ENCODE measurements at regions not wholly inside any gene's neighbourhood (a gene's known extent, or its start where the extent isn't known, plus 50 kb on each side); places are given as distances from the start of the nearest gene placed in this dataset.

- in situ Hi-C loops (cut with MboI; ENCODE audit: low sequenced_read_pairs), result no loop called here
- no peaks in the 10 kb centered on the region for H3K27me3 ChIP-seq (ENCODE audit: low read depth)
- no peaks in the 10 kb centered on the region for H3K9me3 ChIP-seq
These were observed 211.8 kb upstream of the RND3 start for GRCh38 chr2:150699218-150699617.

GRCh38 chr2:150698016-150698661 is 210.7 kb upstream of the RND3 start:
- H3K36me3 ChIP-seq (replicated peaks), result no peaks in the 10 kb centered on the region
- no peaks in the 10 kb centered on the region for H3K4me1 ChIP-seq
- no peak overlapping the region for H3K4me3 ChIP-seq
- no peaks in the 10 kb centered on the region for H3K9me3 ChIP-seq
- no peaks in the 10 kb centered on the region for H3K27me3 ChIP-seq (ENCODE audit: low read depth)
- DNase-seq (ENCODE audit: low spot score in 2 of 2), result no peak
- in situ Hi-C loops (cut with MboI; ENCODE audit: low sequenced_read_pairs), result no loop called here

More at GRCh38 chr2:150699218-150699617, 211.8 kb upstream of the RND3 start:
- no peak for DNase-seq (ENCODE audit: low spot score in 2 of 2)
- H3K4me3 ChIP-seq, result no peak overlapping the region
- H3K4me1 ChIP-seq, result no peaks in the 10 kb centered on the region
- no peaks in the 10 kb centered on the region for H3K36me3 ChIP-seq (replicated peaks)

GRCh38 chr2:150697596-150697995 is 210.1 kb upstream of the RND3 start:
- H3K4me1 ChIP-seq, result no peaks in the 10 kb centered on the region
- no peaks in the 10 kb centered on the region for H3K9me3 ChIP-seq
- in situ Hi-C loops (cut with MboI; ENCODE audit: low sequenced_read_pairs), result no loop called here
- no peaks in the 10 kb centered on the region for H3K27me3 ChIP-seq (ENCODE audit: low read depth)
- no peak for DNase-seq (ENCODE audit: low spot score in 2 of 2)
- no peak overlapping the region for H3K4me3 ChIP-seq
- no peaks in the 10 kb centered on the region for H3K36me3 ChIP-seq (replicated peaks)

- in situ Hi-C loops (cut with MboI; ENCODE audit: low sequenced_read_pairs), result no loop called here
- no peaks in the 10 kb centered on the region for H3K36me3 ChIP-seq (replicated peaks)
These were observed 208.1 kb upstream of the RND3 start for GRCh38 chr2:150695451-150696135.

GRCh38 chr2:150693556-150693955 is 206.1 kb upstream of the RND3 start:
- H3K36me3 ChIP-seq (replicated peaks), result no peaks in the 10 kb centered on the region
- no peaks in the 10 kb centered on the region for H3K9me3 ChIP-seq
- in situ Hi-C loops (cut with MboI; ENCODE audit: low sequenced_read_pairs), result no loop called here
- no peak for DNase-seq (ENCODE audit: low spot score in 2 of 2)
- no peaks in the 10 kb centered on the region for H3K27me3 ChIP-seq (ENCODE audit: low read depth)
- H3K4me1 ChIP-seq, result no peaks in the 10 kb centered on the region
- no peak overlapping the region for H3K4me3 ChIP-seq

More at GRCh38 chr2:150695451-150696135, 208.1 kb upstream of the RND3 start:
- DNase-seq (ENCODE audit: low spot score in 2 of 2), result no peak
- Histone ChIP-seq H3K27me3 (ENCODE audit: low read depth) (no peaks in the 10 kb centered on the region), H3K4me1 (no peaks in the 10 kb centered on the region), H3K9me3 (no peaks in the 10 kb centered on the region), H3K4me3 (no peak overlapping the region)

GRCh38 chr2:150690870-150691269 is 203.4 kb upstream of the RND3 start:
- Histone ChIP-seq H3K36me3 (replicated peaks) (no peaks in the 10 kb centered on the region), H3K9me3 (no peaks in the 10 kb centered on the region), H3K4me3 (no peak overlapping the region), H3K27me3 (ENCODE audit: low read depth) (no peaks in the 10 kb centered on the region), H3K4me1 (no peaks in the 10 kb centered on the region)
- in situ Hi-C loops (cut with MboI; ENCODE audit: low sequenced_read_pairs), result no loop called here
- no peak for DNase-seq (ENCODE audit: low spot score in 2 of 2)

GRCh38 chr2:150690261-150690660 is 202.8 kb upstream of the RND3 start:
- Histone ChIP-seq H3K4me3 (no peak overlapping the region), H3K27me3 (ENCODE audit: low read depth) (no peaks in the 10 kb centered on the region), H3K36me3 (replicated peaks) (no peaks in the 10 kb centered on the region), H3K9me3 (no peaks in the 10 kb centered on the region), H3K4me1 (no peaks in the 10 kb centered on the region)
- no peak for DNase-seq (ENCODE audit: low spot score in 2 of 2)
- in situ Hi-C loops (cut with MboI; ENCODE audit: low sequenced_read_pairs), result no loop called here

- Histone ChIP-seq H3K27me3 (ENCODE audit: low read depth) (no peaks in the 10 kb centered on the region), H3K4me1 (no peaks in the 10 kb centered on the region; the same call in 1 of the 2 replicates), H3K4me3 (no peak overlapping the region), H3K36me3 (replicated peaks) (no peaks in the 10 kb centered on the region), H3K9me3 (no peaks in the 10 kb centered on the region)
- DNase-seq (ENCODE audit: low spot score in 2 of 2), result no peak
- in situ Hi-C loops (cut with MboI; ENCODE audit: low sequenced_read_pairs), result no loop called here
These were observed 202.1 kb upstream of the RND3 start for GRCh38 chr2:150689590-150689989.

- no peaks in the 10 kb centered on the region; the same call in 1 of the 2 replicates for H3K4me1 ChIP-seq
- no peaks in the 10 kb centered on the region for H3K27me3 ChIP-seq (ENCODE audit: low read depth)
- no peak for DNase-seq (ENCODE audit: low spot score in 2 of 2)
- no peaks in the 10 kb centered on the region for H3K36me3 ChIP-seq (replicated peaks)
- H3K9me3 ChIP-seq, result no peaks in the 10 kb centered on the region
- H3K4me3 ChIP-seq, result no peak overlapping the region
- in situ Hi-C loops (cut with MboI; ENCODE audit: low sequenced_read_pairs), result no loop called here
These were observed 200.5 kb upstream of the RND3 start for GRCh38 chr2:150688016-150688415.

- DNase-seq (ENCODE audit: low spot score in 2 of 2), result no peak
- Histone ChIP-seq H3K36me3 (replicated peaks) (no peaks in the 10 kb centered on the region), H3K4me1 (no peaks in the 10 kb centered on the region; the same call in 1 of the 2 replicates), H3K27me3 (ENCODE audit: low read depth) (no peaks in the 10 kb centered on the region), H3K9me3 (no peaks in the 10 kb centered on the region), H3K4me3 (no peak overlapping the region)
- in situ Hi-C loops (cut with MboI; ENCODE audit: low sequenced_read_pairs), result no loop called here
These were observed 198.9 kb upstream of the RND3 start for GRCh38 chr2:150686391-150686790.

- DNase-seq (ENCODE audit: low spot score in 2 of 2), result no peak
- H3K4me1 ChIP-seq, result no peaks in the 10 kb centered on the region; the same call in 1 of the 2 replicates
- no peaks in the 10 kb centered on the region for H3K9me3 ChIP-seq
- H3K36me3 ChIP-seq (replicated peaks), result no peaks in the 10 kb centered on the region
- no peak overlapping the region for H3K4me3 ChIP-seq
- in situ Hi-C loops (cut with MboI; ENCODE audit: low sequenced_read_pairs), result no loop called here
- no peaks in the 10 kb centered on the region for H3K27me3 ChIP-seq (ENCODE audit: low read depth)
These were observed 193.8 kb upstream of the RND3 start for GRCh38 chr2:150681120-150681804.

- no peak overlapping the region for H3K4me3 ChIP-seq
- no peak for DNase-seq (ENCODE audit: low spot score in 2 of 2)
- in situ Hi-C loops (cut with MboI; ENCODE audit: low sequenced_read_pairs), result no loop called here
- no peaks in the 10 kb centered on the region for H3K36me3 ChIP-seq (replicated peaks)
- H3K9me3 ChIP-seq, result no peaks in the 10 kb centered on the region
- H3K4me1 ChIP-seq, result no peaks in the 10 kb centered on the region; the same call in 1 of the 2 replicates
- no peaks in the 10 kb centered on the region for H3K27me3 ChIP-seq (ENCODE audit: low read depth)
These were observed 192.1 kb upstream of the RND3 start for GRCh38 chr2:150679456-150680120.

GRCh38 chr2:150677551-150677950 is 190.1 kb upstream of the RND3 start:
- Histone ChIP-seq H3K9me3 (no peaks in the 10 kb centered on the region), H3K27me3 (ENCODE audit: low read depth) (no peaks in the 10 kb centered on the region), H3K4me3 (no peak overlapping the region), H3K36me3 (replicated peaks) (no peaks in the 10 kb centered on the region), H3K4me1 (no peaks in the 10 kb centered on the region)
- in situ Hi-C loops (cut with MboI; ENCODE audit: low sequenced_read_pairs), result no loop called here
- no peak for DNase-seq (ENCODE audit: low spot score in 2 of 2)
